Peyer's patch (tissue), 4 donors: ENCODE measurements at regions not wholly inside any gene's neighbourhood (a gene's known extent, or its start where the extent isn't known, plus 50 kb on each side); places are given as distances from the start of the nearest gene placed in this dataset.

Experiments
- DNase-seq, 3 donors: peaks; one replicate each; pipeline ENCODE4 v3.0.0-alpha.2; 2017 to 2019
- H3K27ac ChIP-seq, 4 donors: fragments of 200-600 bp; sonication (generic); one replicate each; pipeline ENCODE4 v1.5.1; 2016 to 2019
- H3K27me3 ChIP-seq, 2 donors: fragments of 200-600 bp; sonication (generic); one replicate each; pipeline ENCODE4 v1.5.1; 2019
- H3K36me3 ChIP-seq, 3 donors: fragments of 200-600 bp; sonication (generic); one replicate each; pipeline ENCODE4 v1.5.1; 2016 to 2019
- H3K4me1 ChIP-seq, 4 donors: fragments of 200-600 bp; sonication (generic); one replicate each; pipeline ENCODE4 v1.5.1; 2016 to 2019
- H3K4me3 ChIP-seq, 4 donors: fragments of 200-600 bp; sonication (generic); 1 replicate in 3 of 4; 2 replicates in 1 of 4; pipeline ENCODE4 v1.5.1; 2016 to 2019; ENCODE audit warnings: mild to moderate bottlenecking in 1 of 4
- H3K9me3 ChIP-seq, 4 donors: fragments of 200-600 bp; sonication (generic); one replicate each; pipeline ENCODE4 v1.5.1; 2016 to 2019; ENCODE audit warnings: mild to moderate bottlenecking in 1 of 4
- POLR2A ChIP-seq, 2 donors: fragments of 450-650 bp; IDR thresholded peaks; one replicate each; pipeline ENCODE4 v1.5.1; 2017; ENCODE audit warnings: antibody characterized with exemption in 2 of 2, mild to moderate bottlenecking in 2 of 2, moderate library complexity in 2 of 2
- TF ChIP-seq, protein P1 (sequence below), 6 experiments: fragments of 450-650 bp in 4 of 6; fragments of 200-600 bp in 2 of 6; sonication (generic) in 1 of 6; IDR thresholded peaks; one replicate each; pipeline ENCODE4 v1.5.1; 2017 to 2019; ENCODE audit warnings: antibody characterized with exemption in 6 of 6, mild to moderate bottlenecking in 3 of 6, moderate library complexity in 1 of 6

DNA sequence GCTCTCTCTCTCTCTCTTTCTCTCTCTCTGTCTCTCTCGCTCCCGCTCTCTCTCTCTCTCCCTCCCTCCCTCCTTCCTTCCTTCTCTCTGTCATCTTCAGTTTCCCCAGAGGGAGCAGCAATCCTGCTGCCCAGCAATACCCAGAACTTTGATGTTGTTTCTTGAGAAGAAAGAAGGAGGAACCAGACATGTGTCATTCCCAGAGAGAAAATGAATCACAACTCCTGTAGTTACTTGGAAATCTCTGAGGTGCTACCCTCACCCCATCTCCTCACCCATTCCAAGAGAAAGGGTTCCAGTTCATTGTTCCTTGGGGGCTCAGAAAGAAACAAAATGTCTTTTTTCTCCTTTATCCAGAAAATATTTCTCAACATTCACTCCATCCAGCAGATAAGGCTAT is 449.1 kb downstream of the TNS1 start:
- H3K4me1 ChIP-seq: peaks cover 0 to 6% (median 0%) of the 10 kb centered on the region in 4 donors
- no peak for DNase-seq
- no peak overlapping the region for H3K27ac ChIP-seq
- H3K4me3 ChIP-seq: no peak overlapping the region
- no peaks in the 10 kb centered on the region for H3K9me3 ChIP-seq
- TF ChIP-seq, protein P1, sequence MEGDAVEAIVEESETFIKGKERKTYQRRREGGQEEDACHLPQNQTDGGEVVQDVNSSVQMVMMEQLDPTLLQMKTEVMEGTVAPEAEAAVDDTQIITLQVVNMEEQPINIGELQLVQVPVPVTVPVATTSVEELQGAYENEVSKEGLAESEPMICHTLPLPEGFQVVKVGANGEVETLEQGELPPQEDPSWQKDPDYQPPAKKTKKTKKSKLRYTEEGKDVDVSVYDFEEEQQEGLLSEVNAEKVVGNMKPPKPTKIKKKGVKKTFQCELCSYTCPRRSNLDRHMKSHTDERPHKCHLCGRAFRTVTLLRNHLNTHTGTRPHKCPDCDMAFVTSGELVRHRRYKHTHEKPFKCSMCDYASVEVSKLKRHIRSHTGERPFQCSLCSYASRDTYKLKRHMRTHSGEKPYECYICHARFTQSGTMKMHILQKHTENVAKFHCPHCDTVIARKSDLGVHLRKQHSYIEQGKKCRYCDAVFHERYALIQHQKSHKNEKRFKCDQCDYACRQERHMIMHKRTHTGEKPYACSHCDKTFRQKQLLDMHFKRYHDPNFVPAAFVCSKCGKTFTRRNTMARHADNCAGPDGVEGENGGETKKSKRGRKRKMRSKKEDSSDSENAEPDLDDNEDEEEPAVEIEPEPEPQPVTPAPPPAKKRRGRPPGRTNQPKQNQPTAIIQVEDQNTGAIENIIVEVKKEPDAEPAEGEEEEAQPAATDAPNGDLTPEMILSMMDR (IDR thresholded peaks at IDR 0.05): no peak
- no peak for TF ChIP-seq POLR2A (IDR thresholded peaks at IDR 0.05)
- H3K36me3 ChIP-seq: no peaks in the 10 kb centered on the region
- H3K27me3 ChIP-seq: no peaks in the 10 kb centered on the region

DNA sequence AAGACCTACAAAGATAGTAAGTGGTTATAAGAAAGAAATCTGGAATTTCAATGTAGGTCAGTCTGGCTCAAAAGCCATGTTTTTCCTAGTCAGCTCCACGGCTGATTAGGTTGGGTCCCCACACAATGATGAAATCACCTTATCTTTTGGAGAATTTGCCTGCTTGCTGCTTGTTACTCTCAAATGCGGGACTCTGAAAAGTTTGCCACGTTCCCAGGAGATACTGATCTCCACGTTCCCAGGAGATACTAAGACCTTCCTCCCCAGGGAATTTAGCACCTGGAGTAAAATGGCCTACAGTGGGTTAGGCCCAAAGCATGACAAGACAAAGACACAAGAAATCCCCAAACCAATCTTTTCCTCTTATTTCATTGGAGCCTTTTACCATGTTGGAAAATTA is 449.6 kb downstream of the TNS1 start:
- H3K4me1 ChIP-seq: peaks cover 0 to 6% (median 0%) of the 10 kb centered on the region in 4 donors
- no peak for TF ChIP-seq POLR2A (IDR thresholded peaks at IDR 0.05)
- TF ChIP-seq, protein P1 (IDR thresholded peaks at IDR 0.05): no peak
- H3K36me3 ChIP-seq: no peaks in the 10 kb centered on the region
- no peak overlapping the region for H3K4me3 ChIP-seq
- no peaks in the 10 kb centered on the region for H3K9me3 ChIP-seq
- H3K27ac ChIP-seq: no peak overlapping the region
- H3K27me3 ChIP-seq: no peaks in the 10 kb centered on the region
- DNase-seq: no peak

GRCh38 chr2:217552081-217552480 is 450.7 kb downstream of the TNS1 start:
- Histone ChIP-seq H3K4me3 (no peak overlapping the region), H3K27ac (no peak overlapping the region), H3K4me1 (peaks cover 0 to 6% (median 0%) of the 10 kb centered on the region in 4 donors), H3K27me3 (no peaks in the 10 kb centered on the region), H3K9me3 (no peaks in the 10 kb centered on the region), H3K36me3 (no peaks in the 10 kb centered on the region)
- DNase-seq: no peak
- TF ChIP-seq, protein P1 (IDR thresholded peaks at IDR 0.05): no peak
- TF ChIP-seq POLR2A (IDR thresholded peaks at IDR 0.05): no peak

- peaks cover 0 to 6% (median 0%) of the 10 kb centered on the region in 4 donors for H3K4me1 ChIP-seq
- no peaks in the 10 kb centered on the region for H3K9me3 ChIP-seq
- no peak overlapping the region for H3K4me3 ChIP-seq
- no peaks in the 10 kb centered on the region for H3K36me3 ChIP-seq
- no peaks in the 10 kb centered on the region for H3K27me3 ChIP-seq
- TF ChIP-seq POLR2A (IDR thresholded peaks at IDR 0.05): no peak
- TF ChIP-seq, protein P1 (IDR thresholded peaks at IDR 0.05): no peak
- no peak overlapping the region for H3K27ac ChIP-seq
- no peak for DNase-seq
Measured at GRCh38 chr2:217551252-217551899, 451.4 kb downstream of the TNS1 start.

GRCh38 chr2:217539126-217539525 is 463.7 kb downstream of the TNS1 start:
- H3K4me1 ChIP-seq: no peaks in the 10 kb centered on the region
- TF ChIP-seq, protein P1 (IDR thresholded peaks at IDR 0.05): no peak
- TF ChIP-seq POLR2A (IDR thresholded peaks at IDR 0.05): no peak
- H3K36me3 ChIP-seq: no peaks in the 10 kb centered on the region
- no peak overlapping the region for H3K4me3 ChIP-seq
- H3K27me3 ChIP-seq: no peaks in the 10 kb centered on the region
- no peak overlapping the region for H3K27ac ChIP-seq
- no peak for DNase-seq
- no peaks in the 10 kb centered on the region for H3K9me3 ChIP-seq

- H3K27ac ChIP-seq: no peak overlapping the region
- H3K36me3 ChIP-seq: no peaks in the 10 kb centered on the region
- H3K4me3 ChIP-seq: no peak overlapping the region
- no peak for TF ChIP-seq POLR2A (IDR thresholded peaks at IDR 0.05)
- TF ChIP-seq, protein P1 (IDR thresholded peaks at IDR 0.05): no peak
- no peaks in the 10 kb centered on the region for H3K27me3 ChIP-seq
- no peaks in the 10 kb centered on the region for H3K9me3 ChIP-seq
- no peaks in the 10 kb centered on the region for H3K4me1 ChIP-seq
- no peak for DNase-seq
Measured at GRCh38 chr2:217538719-217539118, 464.1 kb downstream of the TNS1 start.
